ENCODE measurements at regions not wholly inside any gene's neighbourhood (a gene's known extent, or its start where the extent isn't known, plus 50 kb on each side); places are given as distances from the start of the nearest gene placed in this dataset.

DNA sequence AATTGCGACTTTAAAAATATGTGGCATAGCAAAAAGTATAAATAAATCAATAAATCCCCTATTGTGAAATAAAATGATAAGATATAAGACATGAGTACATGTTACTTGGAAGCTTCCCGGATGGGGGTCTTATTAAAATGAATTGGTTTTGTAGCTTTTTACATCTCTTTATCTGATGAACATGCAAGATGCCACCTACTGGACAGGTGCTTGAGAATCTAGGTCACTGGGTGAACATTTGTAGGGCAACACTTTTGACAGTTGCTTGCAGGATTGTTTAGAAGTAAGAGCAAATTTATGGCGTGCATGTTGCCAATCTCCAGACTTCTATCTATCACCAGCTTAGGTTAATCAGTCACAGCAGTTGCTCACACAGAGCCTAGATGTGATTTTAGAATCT, 362.7 kb upstream of the SUCLG2 start:
- no peak for DNase-seq (ENCODE audit: low read depth)
- Histone ChIP-seq H3K4me3 (ENCODE audit: low read depth, low read length) (no peak overlapping the region), H3K36me3 (ENCODE audit: control insufficient read depth, insufficient read depth, low read length) (no peaks in the 10 kb centered on the region), H3K27me3 (ENCODE audit: control insufficient read depth, insufficient read depth, low read length) (no peaks in the 10 kb centered on the region)
- CTCF ChIA-PET = no interaction called here
- TF ChIP-seq CTCF (IDR thresholded peaks at IDR 0.05; ENCODE audit: insufficient read depth, low read depth, low read length) = no peak
- POLR2A ChIA-PET = no interaction called here

GRCh38 chr3:68009900-68010299, 355.5 kb upstream of the SUCLG2 start:
- POLR2A ChIA-PET = no interaction called here
- no peak for TF ChIP-seq CTCF (IDR thresholded peaks at IDR 0.05; ENCODE audit: insufficient read depth, low read depth, low read length)
- H3K4me3 ChIP-seq (ENCODE audit: low read depth, low read length) = no peak overlapping the region
- H3K27me3 ChIP-seq (ENCODE audit: control insufficient read depth, insufficient read depth, low read length) = no peaks in the 10 kb centered on the region
- CTCF ChIA-PET = no interaction called here
- DNase-seq (ENCODE audit: low read depth) = no peak
- H3K36me3 ChIP-seq (ENCODE audit: control insufficient read depth, insufficient read depth, low read length) = no peaks in the 10 kb centered on the region

GRCh38 chr3:68007621-68008226, 353.3 kb upstream of the SUCLG2 start:
- CTCF ChIA-PET = no interaction called here
- POLR2A ChIA-PET = no interaction called here
- TF ChIP-seq CTCF (IDR thresholded peaks at IDR 0.05; ENCODE audit: insufficient read depth, low read depth, low read length) = no peak
- no peak overlapping the region for H3K4me3 ChIP-seq (ENCODE audit: low read depth, low read length)
- no peaks in the 10 kb centered on the region for H3K27me3 ChIP-seq (ENCODE audit: control insufficient read depth, insufficient read depth, low read length)
- DNase-seq (ENCODE audit: low read depth) = no peak
- no peaks in the 10 kb centered on the region for H3K36me3 ChIP-seq (ENCODE audit: control insufficient read depth, insufficient read depth, low read length)

- POLR2A ChIA-PET = no interaction called here
- no peaks in the 10 kb centered on the region for H3K36me3 ChIP-seq (ENCODE audit: control insufficient read depth, insufficient read depth, low read length)
- H3K27me3 ChIP-seq (ENCODE audit: control insufficient read depth, insufficient read depth, low read length) = no peaks in the 10 kb centered on the region
- CTCF ChIA-PET = no interaction called here
- TF ChIP-seq CTCF (IDR thresholded peaks at IDR 0.05; ENCODE audit: insufficient read depth, low read depth, low read length) = no peak
- DNase-seq (ENCODE audit: low read depth) = no peak
- H3K4me3 ChIP-seq (ENCODE audit: low read depth, low read length) = no peak overlapping the region
Measured at GRCh38 chr3:68006646-68007045, 352.2 kb upstream of the SUCLG2 start.

- Histone ChIP-seq H3K36me3 (ENCODE audit: control insufficient read depth, insufficient read depth, low read length) (no peaks in the 10 kb centered on the region), H3K27me3 (ENCODE audit: control insufficient read depth, insufficient read depth, low read length) (no peaks in the 10 kb centered on the region), H3K4me3 (ENCODE audit: low read depth, low read length) (no peak overlapping the region)
- TF ChIP-seq CTCF (IDR thresholded peaks at IDR 0.05; ENCODE audit: insufficient read depth, low read depth, low read length) = no peak
- DNase-seq (ENCODE audit: low read depth) = no peak
- CTCF ChIA-PET = no interaction called here
- POLR2A ChIA-PET = no interaction called here
Measured at GRCh38 chr3:68004091-68004490, 349.7 kb upstream of the SUCLG2 start.
